NT2/D1 (cell line): ENCODE measurements at regions not wholly inside any gene's neighbourhood (a gene's known extent, or its start where the extent isn't known, plus 50 kb on each side); places are given as distances from the start of the nearest gene placed in this dataset.

Source experiments
- DNase-seq: peaks from one replicate; pipeline ENCODE4 v3.0.0-alpha.2; 2011; ENCODE audit warnings: low read depth, low spot score
- H3K27me3 ChIP-seq: 2 replicates; pipeline ENCODE4 v1.6.0; 2011; ENCODE audit warnings: mild to moderate bottlenecking; ENCODE audit not compliant: insufficient read length, insufficient read depth
- H3K36me3 ChIP-seq: 2 replicates; pipeline ENCODE4 v1.6.1; 2011; ENCODE audit warnings: mild to moderate bottlenecking, low read length, mixed read lengths; ENCODE audit not compliant: insufficient read depth, insufficient read length
- H3K4me1 ChIP-seq: 2 replicates; pipeline ENCODE4 v1.5.1; 2011; ENCODE audit not compliant: insufficient read depth, insufficient read length
- H3K4me3 ChIP-seq: 2 replicates; pipeline ENCODE4 v1.5.1; 2011; ENCODE audit warnings: low read depth; ENCODE audit not compliant: insufficient read length
- H3K9ac ChIP-seq: 2 replicates; pipeline ENCODE4 v1.6.0; 2011; ENCODE audit warnings: low read depth; ENCODE audit not compliant: insufficient read length
- H3K9me3 ChIP-seq: 2 replicates; pipeline ENCODE4 v1.5.1; 2011; ENCODE audit warnings: mild to moderate bottlenecking, low read length; ENCODE audit not compliant: insufficient read depth
- SUZ12 ChIP-seq: IDR thresholded peaks from 2 replicates; pipeline ENCODE4 v1.6.1; 2011; ENCODE audit not compliant: insufficient read length, insufficient read depth; ENCODE audit errors: extremely low read depth
- YY1 ChIP-seq: IDR thresholded peaks from 2 replicates; pipeline ENCODE4 v1.6.1; 2011; ENCODE audit not compliant: insufficient read length, insufficient read depth
- ZNF274 ChIP-seq: IDR thresholded peaks from 2 replicates; pipeline ENCODE4 v1.6.1; 2011; ENCODE audit warnings: mild to moderate bottlenecking, low read depth, low read length

DNA sequence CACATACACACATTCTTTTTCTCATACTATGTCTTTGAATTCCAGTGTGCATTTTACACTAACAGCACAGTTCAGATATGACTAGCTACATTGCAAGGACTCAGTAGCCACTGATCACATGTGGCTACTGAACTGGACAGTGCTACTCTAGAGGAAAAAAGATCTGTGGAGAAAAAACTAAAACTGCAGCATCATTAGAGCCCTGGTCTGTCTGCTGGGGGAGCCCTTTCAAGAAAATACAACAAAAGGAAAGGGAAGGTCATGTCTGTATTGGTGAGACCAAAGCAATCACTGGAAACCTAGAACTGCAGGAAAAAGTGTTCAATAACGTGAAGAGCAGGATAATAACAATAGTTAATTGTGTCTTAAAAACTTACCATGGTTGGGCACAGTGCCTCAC is 132.3 kb upstream of the JARID2 start:
- no peak overlapping the region for H3K9ac ChIP-seq
- TF ChIP-seq SUZ12: no peak
- no peak for TF ChIP-seq ZNF274
- TF ChIP-seq YY1: no peak
- H3K36me3 ChIP-seq: no peaks in the 10 kb centered on the region
- H3K27me3 ChIP-seq: no peaks in the 10 kb centered on the region
- no peak for DNase-seq
- H3K4me3 ChIP-seq: no peak overlapping the region
- H3K9me3 ChIP-seq: no peaks in the 10 kb centered on the region
- no peaks in the 10 kb centered on the region for H3K4me1 ChIP-seq

DNA sequence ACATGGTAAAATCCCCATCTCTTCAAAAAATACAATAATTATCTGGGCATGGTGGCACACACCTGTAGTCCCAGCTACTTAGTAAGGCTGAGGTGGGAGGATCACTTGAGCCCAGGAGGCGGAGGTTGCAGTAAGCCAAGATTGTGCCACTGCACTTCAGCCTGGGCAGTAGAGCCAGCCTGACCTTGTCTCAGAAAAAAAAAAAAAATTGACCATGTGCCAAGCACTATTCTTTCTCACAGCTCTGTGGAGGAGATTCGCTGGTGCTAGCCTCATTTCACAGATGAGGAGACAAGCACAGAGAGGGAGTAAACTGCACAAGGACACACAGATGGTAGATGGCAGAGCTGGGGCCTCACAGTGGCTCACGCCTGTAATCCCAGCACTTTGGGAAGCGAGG is 131.8 kb upstream of the JARID2 start:
- TF ChIP-seq YY1 (no peak), ZNF274 (no peak), SUZ12 (no peak)
- H3K4me1 ChIP-seq: no peaks in the 10 kb centered on the region
- H3K9ac ChIP-seq: no peak overlapping the region
- no peak for DNase-seq
- H3K27me3 ChIP-seq: no peaks in the 10 kb centered on the region
- no peaks in the 10 kb centered on the region for H3K36me3 ChIP-seq
- no peaks in the 10 kb centered on the region for H3K9me3 ChIP-seq
- no peak overlapping the region for H3K4me3 ChIP-seq

GRCh38 chr6:15116889-15117288 is 129.0 kb upstream of the JARID2 start:
- H3K9ac ChIP-seq: no peak overlapping the region

GRCh38 chr6:15121443-15121842 is 124.4 kb upstream of the JARID2 start:
- no peak for DNase-seq
- H3K9ac ChIP-seq: no peak overlapping the region
- H3K27me3 ChIP-seq: no peaks in the 10 kb centered on the region
- H3K9me3 ChIP-seq: no peaks in the 10 kb centered on the region
- TF ChIP-seq YY1 (no peak), ZNF274 (no peak), SUZ12 (no peak)
- H3K4me1 ChIP-seq: no peaks in the 10 kb centered on the region
- no peak overlapping the region for H3K4me3 ChIP-seq
- no peaks in the 10 kb centered on the region for H3K36me3 ChIP-seq

More at GRCh38 chr6:15116889-15117288, 129.0 kb upstream of the JARID2 start:
- H3K9me3 ChIP-seq: no peaks in the 10 kb centered on the region
- TF ChIP-seq ZNF274 (no peak), SUZ12 (no peak), YY1 (no peak)
- no peaks in the 10 kb centered on the region for H3K27me3 ChIP-seq
- no peak overlapping the region for H3K4me3 ChIP-seq
- H3K36me3 ChIP-seq: no peaks in the 10 kb centered on the region
- no peak for DNase-seq
- H3K4me1 ChIP-seq: no peaks in the 10 kb centered on the region

- no peak for DNase-seq
- Histone ChIP-seq H3K36me3 (no peaks in the 10 kb centered on the region), H3K9ac (no peak overlapping the region), H3K4me3 (no peak overlapping the region), H3K9me3 (no peaks in the 10 kb centered on the region), H3K4me1 (no peaks in the 10 kb centered on the region), H3K27me3 (no peaks in the 10 kb centered on the region)
- TF ChIP-seq SUZ12 (no peak), YY1 (no peak), ZNF274 (no peak)
These were observed 123.8 kb upstream of the JARID2 start for GRCh38 chr6:15121977-15122550.

GRCh38 chr6:15129887-15130286 is 116.0 kb upstream of the JARID2 start:
- H3K4me1 ChIP-seq: no peaks in the 10 kb centered on the region
- H3K4me3 ChIP-seq: no peak overlapping the region
- H3K36me3 ChIP-seq: no peaks in the 10 kb centered on the region
- DNase-seq: no peak
- H3K9ac ChIP-seq: no peak overlapping the region
- TF ChIP-seq YY1 (no peak), SUZ12 (no peak), ZNF274 (no peak)
- no peaks in the 10 kb centered on the region for H3K9me3 ChIP-seq
- H3K27me3 ChIP-seq: no peaks in the 10 kb centered on the region

- TF ChIP-seq ZNF274: no peak
- TF ChIP-seq SUZ12: no peak
- TF ChIP-seq YY1: no peak
- no peak overlapping the region for H3K4me3 ChIP-seq
- H3K36me3 ChIP-seq: no peaks in the 10 kb centered on the region
- H3K27me3 ChIP-seq: no peaks in the 10 kb centered on the region
- no peaks in the 10 kb centered on the region for H3K4me1 ChIP-seq
- DNase-seq: no peak
- no peaks in the 10 kb centered on the region for H3K9me3 ChIP-seq
- H3K9ac ChIP-seq: no peak overlapping the region
These were observed 114.6 kb upstream of the JARID2 start for GRCh38 chr6:15131234-15131633.

DNA sequence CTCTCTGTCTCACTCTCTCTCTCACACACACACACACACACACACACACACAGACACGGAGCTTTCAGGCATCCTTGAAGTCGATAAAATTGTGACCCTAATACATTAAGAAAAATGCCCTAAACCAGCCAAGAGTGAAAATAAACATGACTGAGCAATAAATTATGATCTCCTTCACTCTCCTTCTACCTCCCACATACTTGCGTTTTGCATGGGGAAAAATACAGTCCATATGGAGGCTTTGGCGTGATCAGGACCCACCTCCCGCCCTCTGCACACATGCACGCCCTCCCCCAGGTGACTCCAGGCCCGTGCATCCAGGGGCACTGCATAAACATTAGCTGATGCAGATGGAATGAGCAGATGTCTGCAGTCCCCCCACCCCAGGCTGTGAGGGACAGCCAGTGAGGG is 114.2 kb upstream of the JARID2 start:
- Histone ChIP-seq H3K27me3 (no peaks in the 10 kb centered on the region), H3K36me3 (no peaks in the 10 kb centered on the region), H3K9me3 (no peaks in the 10 kb centered on the region), H3K4me1 (no peaks in the 10 kb centered on the region), H3K4me3 (no peak overlapping the region), H3K9ac (no peak overlapping the region)
- no peak for DNase-seq
- no peak for TF ChIP-seq SUZ12
- TF ChIP-seq YY1: no peak
- no peak for TF ChIP-seq ZNF274
